ENCODE measurements at regions not wholly inside any gene's neighbourhood (a gene's known extent, or its start where the extent isn't known, plus 50 kb on each side); places are given as distances from the start of the nearest gene placed in this dataset.

DNA sequence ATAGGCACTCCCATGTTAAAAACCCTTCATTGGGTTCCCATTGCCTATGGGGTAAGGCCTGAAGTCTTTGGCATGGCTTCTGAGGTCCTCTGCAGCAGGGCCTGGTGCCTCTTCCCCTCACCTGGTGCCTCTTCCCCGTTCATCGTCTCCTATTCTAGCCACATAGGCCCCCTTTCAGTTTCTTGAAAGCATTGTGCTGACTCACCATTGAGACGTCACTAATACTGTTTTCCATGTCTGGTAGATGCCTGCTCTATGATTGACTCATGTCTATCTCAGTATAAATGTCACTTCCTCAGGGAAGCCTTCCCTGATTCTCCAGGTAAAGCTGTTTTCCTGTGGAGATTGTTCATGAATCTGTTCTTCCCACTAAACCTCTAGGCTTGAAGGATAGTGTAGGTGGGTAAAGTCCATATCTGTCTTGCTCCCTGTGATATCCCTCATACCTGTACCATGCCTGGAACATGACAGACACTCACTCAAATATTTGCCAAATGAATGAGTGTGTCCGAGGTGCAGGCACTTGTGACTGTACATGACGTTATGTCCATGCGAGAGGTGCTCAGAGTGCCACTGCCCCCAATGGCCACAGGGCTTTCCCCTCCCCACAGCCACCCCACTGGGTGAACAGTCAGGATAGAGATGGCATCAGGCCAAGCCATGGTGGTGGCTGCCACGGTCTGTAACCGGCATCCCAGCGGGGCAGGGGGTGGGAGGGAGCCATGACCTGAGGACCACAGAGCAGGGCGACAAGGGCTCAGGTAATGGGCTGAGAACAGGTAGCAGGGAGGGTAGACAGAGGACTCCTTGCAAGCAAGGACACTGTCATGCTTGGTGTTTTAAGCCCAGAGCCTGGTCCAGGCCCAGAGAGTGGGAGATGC is 85.2 kb upstream of the FAM20A start:
- TF ChIP-seq POLR2A (IDR thresholded peaks at IDR 0.05) (no peak), POLR2AphosphoS5 (IDR thresholded peaks at IDR 0.05) (no peak), EP300 (IDR thresholded peaks at IDR 0.05) (no peak)
- TF ChIP-seq, protein P1, sequence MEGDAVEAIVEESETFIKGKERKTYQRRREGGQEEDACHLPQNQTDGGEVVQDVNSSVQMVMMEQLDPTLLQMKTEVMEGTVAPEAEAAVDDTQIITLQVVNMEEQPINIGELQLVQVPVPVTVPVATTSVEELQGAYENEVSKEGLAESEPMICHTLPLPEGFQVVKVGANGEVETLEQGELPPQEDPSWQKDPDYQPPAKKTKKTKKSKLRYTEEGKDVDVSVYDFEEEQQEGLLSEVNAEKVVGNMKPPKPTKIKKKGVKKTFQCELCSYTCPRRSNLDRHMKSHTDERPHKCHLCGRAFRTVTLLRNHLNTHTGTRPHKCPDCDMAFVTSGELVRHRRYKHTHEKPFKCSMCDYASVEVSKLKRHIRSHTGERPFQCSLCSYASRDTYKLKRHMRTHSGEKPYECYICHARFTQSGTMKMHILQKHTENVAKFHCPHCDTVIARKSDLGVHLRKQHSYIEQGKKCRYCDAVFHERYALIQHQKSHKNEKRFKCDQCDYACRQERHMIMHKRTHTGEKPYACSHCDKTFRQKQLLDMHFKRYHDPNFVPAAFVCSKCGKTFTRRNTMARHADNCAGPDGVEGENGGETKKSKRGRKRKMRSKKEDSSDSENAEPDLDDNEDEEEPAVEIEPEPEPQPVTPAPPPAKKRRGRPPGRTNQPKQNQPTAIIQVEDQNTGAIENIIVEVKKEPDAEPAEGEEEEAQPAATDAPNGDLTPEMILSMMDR (IDR thresholded peaks at IDR 0.05), result no peak
